ENCODE measurements at regions not wholly inside any gene's neighbourhood (a gene's known extent, or its start where the extent isn't known, plus 50 kb on each side); places are given as distances from the start of the nearest gene placed in this dataset.

GRCh38 chr22:49034836-49035817, 792.5 kb downstream of the BRD1 start:
- DNase-seq (ENCODE audit: low read depth in 3 of 3) = no peak

- no peak for DNase-seq (ENCODE audit: low read depth in 3 of 3)
Measured at GRCh38 chr22:49033616-49034015, 794.1 kb downstream of the BRD1 start.

- no peak for DNase-seq (ENCODE audit: low read depth in 3 of 3)
Measured at GRCh38 chr22:49032821-49033220, 794.9 kb downstream of the BRD1 start.

- DNase-seq (ENCODE audit: low read depth in 3 of 3) = no peak
Measured at GRCh38 chr22:49031746-49032330, 795.8 kb downstream of the BRD1 start.

- DNase-seq (ENCODE audit: low read depth in 3 of 3) = no peak
Measured at GRCh38 chr22:49028111-49028510, 799.6 kb downstream of the BRD1 start.

- DNase-seq (ENCODE audit: low read depth in 3 of 3) = no peak
Measured at GRCh38 chr22:49027368-49027670, 800.4 kb downstream of the BRD1 start.

GRCh38 chr22:49026494-49027367, 800.9 kb downstream of the BRD1 start:
- DNase-seq (ENCODE audit: low read depth in 3 of 3) = no peak

- DNase-seq (ENCODE audit: low read depth in 3 of 3) = no peak
Measured at GRCh38 chr22:49025791-49026493, 801.7 kb downstream of the BRD1 start.

- no peak for DNase-seq (ENCODE audit: low read depth in 3 of 3)
Measured at GRCh38 chr22:49024775-49025440, 802.8 kb downstream of the BRD1 start.

- DNase-seq (ENCODE audit: low read depth in 3 of 3) = no peak
Measured at GRCh38 chr22:49023879-49024774, 803.5 kb downstream of the BRD1 start.

- no peak for DNase-seq (ENCODE audit: low read depth in 3 of 3)
Measured at GRCh38 chr22:49023161-49023878, 804.4 kb downstream of the BRD1 start.

GRCh38 chr22:49022816-49023160, 804.9 kb downstream of the BRD1 start:
- no peak for DNase-seq (ENCODE audit: low read depth in 3 of 3)

- DNase-seq (ENCODE audit: low read depth in 3 of 3) = no peak
Measured at GRCh38 chr22:49021926-49022815, 805.5 kb downstream of the BRD1 start.

- no peak for DNase-seq (ENCODE audit: low read depth in 3 of 3)
Measured at GRCh38 chr22:49021131-49021925, 806.3 kb downstream of the BRD1 start.

GRCh38 chr22:49019737-49020713, 807.6 kb downstream of the BRD1 start:
- no peak for DNase-seq (ENCODE audit: low read depth in 3 of 3)

GRCh38 chr22:49018601-49019000, 809.1 kb downstream of the BRD1 start:
- no peak for DNase-seq (ENCODE audit: low read depth in 3 of 3)
